ENCODE measurements at regions not wholly inside any gene's neighbourhood (a gene's known extent, or its start where the extent isn't known, plus 50 kb on each side); places are given as distances from the start of the nearest gene placed in this dataset.

GRCh38 chr5:99081711-99082110 lies 152.9 kb upstream of the CHD1 start:
- Histone ChIP-seq H3K4me1 (ENCODE audit: low read length) (peaks cover 10% of the 10 kb centered on the region), H3K4me3 (ENCODE audit: low read length) (no peak overlapping the region), H3K9me2 (replicated peaks; ENCODE audit: insufficient read depth, low read length) (no peaks in the 10 kb centered on the region), H3F3A (ENCODE audit: insufficient read depth, low read length) (peaks cover 3% of the 10 kb centered on the region; the same call in 1 of the 2 replicates), H3K27me3 (replicated peaks; ENCODE audit: insufficient read depth, low read length) (no peaks in the 10 kb centered on the region), H3K9me3 (replicated peaks; ENCODE audit: insufficient read depth, low read length) (no peaks in the 10 kb centered on the region), H3K27ac (ENCODE audit: low read length) (no peak overlapping the region), H2AFZ (ENCODE audit: low read length) (no peak overlapping the region), H3K4me2 (ENCODE audit: low read depth, low read length) (no peak overlapping the region), H3K79me2 (ENCODE audit: low read length) (no peaks in the 10 kb centered on the region), H3K9ac (ENCODE audit: low read length) (no peak overlapping the region), H3K36me3 (replicated peaks; ENCODE audit: insufficient read depth, low read length) (no peaks in the 10 kb centered on the region), H4K20me1 (ENCODE audit: insufficient read depth, low read length) (no peaks in the 10 kb centered on the region)
- DNase-seq, result no peak
- TF ChIP-seq CTCF (IDR thresholded peaks at IDR 0.05; ENCODE audit: low read length) (no peak), EZH2 (optimal IDR thresholded peaks at IDR 0.05; ENCODE audit: low read depth, low read length) (no peak), EZH2phosphoT487 (IDR thresholded peaks at IDR 0.05; ENCODE audit: low read length) (no peak)

GRCh38 chr5:99076723-99077640 lies 148.2 kb upstream of the CHD1 start:
- Histone ChIP-seq H3K79me2 (ENCODE audit: low read length) (no peaks in the 10 kb centered on the region), H3K9me3 (replicated peaks; ENCODE audit: insufficient read depth, low read length) (no peaks in the 10 kb centered on the region), H3F3A (ENCODE audit: insufficient read depth, low read length) (peaks cover 3% of the 10 kb centered on the region; the same call in 1 of the 2 replicates), H3K4me2 (ENCODE audit: low read depth, low read length) (peak overlapping the region; percentile 53), H3K9me2 (replicated peaks; ENCODE audit: insufficient read depth, low read length) (no peaks in the 10 kb centered on the region), H3K4me3 (ENCODE audit: low read length) (no peak overlapping the region), H3K36me3 (replicated peaks; ENCODE audit: insufficient read depth, low read length) (no peaks in the 10 kb centered on the region), H3K27me3 (replicated peaks; ENCODE audit: insufficient read depth, low read length) (no peaks in the 10 kb centered on the region), H3K9ac (ENCODE audit: low read length) (no peak overlapping the region), H3K4me1 (ENCODE audit: low read length) (peaks cover 12% of the 10 kb centered on the region), H4K20me1 (ENCODE audit: insufficient read depth, low read length) (no peaks in the 10 kb centered on the region), H2AFZ (ENCODE audit: low read length) (peak overlapping the region; percentile 19; the same call in 1 of the 2 replicates), H3K27ac (ENCODE audit: low read length) (no peak overlapping the region; the same call in 1 of the 2 replicates)
- DNase-seq, result peak; percentile 65
- TF ChIP-seq EZH2 (optimal IDR thresholded peaks at IDR 0.05; ENCODE audit: low read depth, low read length), result no peak
- no peak for TF ChIP-seq CTCF (IDR thresholded peaks at IDR 0.05; ENCODE audit: low read length)
- TF ChIP-seq EZH2phosphoT487 (IDR thresholded peaks at IDR 0.05; ENCODE audit: low read length), result no peak

- Histone ChIP-seq H2AFZ (ENCODE audit: low read length) (no peak overlapping the region), H3K9me3 (replicated peaks; ENCODE audit: insufficient read depth, low read length) (no peaks in the 10 kb centered on the region), H3K27ac (ENCODE audit: low read length) (no peak overlapping the region), H3F3A (ENCODE audit: insufficient read depth, low read length) (peaks cover 3% of the 10 kb centered on the region; the same call in 1 of the 2 replicates), H3K9me2 (replicated peaks; ENCODE audit: insufficient read depth, low read length) (no peaks in the 10 kb centered on the region), H3K79me2 (ENCODE audit: low read length) (no peaks in the 10 kb centered on the region), H3K36me3 (replicated peaks; ENCODE audit: insufficient read depth, low read length) (no peaks in the 10 kb centered on the region), H3K4me1 (ENCODE audit: low read length) (peaks cover 12% of the 10 kb centered on the region), H3K9ac (ENCODE audit: low read length) (no peak overlapping the region), H3K27me3 (replicated peaks; ENCODE audit: insufficient read depth, low read length) (no peaks in the 10 kb centered on the region), H4K20me1 (ENCODE audit: insufficient read depth, low read length) (no peaks in the 10 kb centered on the region), H3K4me3 (ENCODE audit: low read length) (no peak overlapping the region), H3K4me2 (ENCODE audit: low read depth, low read length) (no peak overlapping the region)
- TF ChIP-seq EZH2 (optimal IDR thresholded peaks at IDR 0.05; ENCODE audit: low read depth, low read length) (no peak), CTCF (IDR thresholded peaks at IDR 0.05; ENCODE audit: low read length) (no peak), EZH2phosphoT487 (IDR thresholded peaks at IDR 0.05; ENCODE audit: low read length) (no peak)
- DNase-seq, result no peak
These were observed 144.0 kb upstream of the CHD1 start for GRCh38 chr5:99072846-99073245.

Data from MM.1S (cell line).